ENCODE measurements at regions not wholly inside any gene's neighbourhood (a gene's known extent, or its start where the extent isn't known, plus 50 kb on each side); places are given as distances from the start of the nearest gene placed in this dataset.

- Histone ChIP-seq H3K9me3 (ENCODE audit: control insufficient read depth, insufficient read depth, low read length) (no peaks in the 10 kb centered on the region), H3K36me3 (ENCODE audit: insufficient read depth, low read length) (no peaks in the 10 kb centered on the region), H3K9ac (ENCODE audit: low read depth, low read length) (no peak overlapping the region), H3K4me1 (ENCODE audit: insufficient read depth, low read length) (no peaks in the 10 kb centered on the region)
Observed at GRCh38 chr15:95662638-95663037, 667.9 kb upstream of the NR2F2 start.

GRCh38 chr15:95663156-95664100, 667.1 kb upstream of the NR2F2 start:
- Histone ChIP-seq H3K36me3 (ENCODE audit: insufficient read depth, low read length) (no peaks in the 10 kb centered on the region), H3K9ac (ENCODE audit: low read depth, low read length) (no peak overlapping the region), H3K9me3 (ENCODE audit: control insufficient read depth, insufficient read depth, low read length) (no peaks in the 10 kb centered on the region), H3K4me1 (ENCODE audit: insufficient read depth, low read length) (no peaks in the 10 kb centered on the region)

GRCh38 chr15:95664450-95664849, 666.0 kb upstream of the NR2F2 start:
- Histone ChIP-seq H3K36me3 (ENCODE audit: insufficient read depth, low read length) (no peaks in the 10 kb centered on the region), H3K9me3 (ENCODE audit: control insufficient read depth, insufficient read depth, low read length) (no peaks in the 10 kb centered on the region), H3K9ac (ENCODE audit: low read depth, low read length) (no peak overlapping the region), H3K4me1 (ENCODE audit: insufficient read depth, low read length) (no peaks in the 10 kb centered on the region)

- Histone ChIP-seq H3K4me1 (ENCODE audit: insufficient read depth, low read length) (no peaks in the 10 kb centered on the region), H3K36me3 (ENCODE audit: insufficient read depth, low read length) (no peaks in the 10 kb centered on the region), H3K9ac (ENCODE audit: low read depth, low read length) (no peak overlapping the region), H3K9me3 (ENCODE audit: control insufficient read depth, insufficient read depth, low read length) (no peaks in the 10 kb centered on the region)
Observed at GRCh38 chr15:95669146-95669922, 661.2 kb upstream of the NR2F2 start.

GRCh38 chr15:95674031-95674430, 656.5 kb upstream of the NR2F2 start:
- Histone ChIP-seq H3K4me1 (ENCODE audit: insufficient read depth, low read length) (no peaks in the 10 kb centered on the region), H3K9ac (ENCODE audit: low read depth, low read length) (no peak overlapping the region), H3K9me3 (ENCODE audit: control insufficient read depth, insufficient read depth, low read length) (no peaks in the 10 kb centered on the region), H3K36me3 (ENCODE audit: insufficient read depth, low read length) (no peaks in the 10 kb centered on the region)

- no peaks in the 10 kb centered on the region for H3K4me1 ChIP-seq (ENCODE audit: insufficient read depth, low read length)
- no peak overlapping the region for H3K9ac ChIP-seq (ENCODE audit: low read depth, low read length)
- no peaks in the 10 kb centered on the region for H3K9me3 ChIP-seq (ENCODE audit: control insufficient read depth, insufficient read depth, low read length)
- H3K36me3 ChIP-seq (ENCODE audit: insufficient read depth, low read length) = no peaks in the 10 kb centered on the region
Observed at GRCh38 chr15:95676500-95676899, 654.0 kb upstream of the NR2F2 start.

GRCh38 chr15:95679847-95680582, 650.5 kb upstream of the NR2F2 start:
- H3K4me1 ChIP-seq (ENCODE audit: insufficient read depth, low read length) = no peaks in the 10 kb centered on the region
- no peak overlapping the region for H3K9ac ChIP-seq (ENCODE audit: low read depth, low read length)
- H3K9me3 ChIP-seq (ENCODE audit: control insufficient read depth, insufficient read depth, low read length) = no peaks in the 10 kb centered on the region
- no peaks in the 10 kb centered on the region for H3K36me3 ChIP-seq (ENCODE audit: insufficient read depth, low read length)

- Histone ChIP-seq H3K36me3 (ENCODE audit: insufficient read depth, low read length) (no peaks in the 10 kb centered on the region), H3K9ac (ENCODE audit: low read depth, low read length) (no peak overlapping the region), H3K4me1 (ENCODE audit: insufficient read depth, low read length) (no peaks in the 10 kb centered on the region), H3K9me3 (ENCODE audit: control insufficient read depth, insufficient read depth, low read length) (no peaks in the 10 kb centered on the region)
Observed at GRCh38 chr15:95680728-95681127, 649.8 kb upstream of the NR2F2 start.

- no peaks in the 10 kb centered on the region for H3K4me1 ChIP-seq (ENCODE audit: insufficient read depth, low read length)
- no peak overlapping the region for H3K9ac ChIP-seq (ENCODE audit: low read depth, low read length)
- H3K36me3 ChIP-seq (ENCODE audit: insufficient read depth, low read length) = no peaks in the 10 kb centered on the region
- no peaks in the 10 kb centered on the region for H3K9me3 ChIP-seq (ENCODE audit: control insufficient read depth, insufficient read depth, low read length)
Observed at GRCh38 chr15:95681836-95682544, 648.5 kb upstream of the NR2F2 start.

GRCh38 chr15:95684126-95684525, 646.4 kb upstream of the NR2F2 start:
- Histone ChIP-seq H3K4me1 (ENCODE audit: insufficient read depth, low read length) (no peaks in the 10 kb centered on the region), H3K9ac (ENCODE audit: low read depth, low read length) (no peak overlapping the region), H3K36me3 (ENCODE audit: insufficient read depth, low read length) (no peaks in the 10 kb centered on the region), H3K9me3 (ENCODE audit: control insufficient read depth, insufficient read depth, low read length) (no peaks in the 10 kb centered on the region)

- no peaks in the 10 kb centered on the region for H3K36me3 ChIP-seq (ENCODE audit: insufficient read depth, low read length)
Observed at GRCh38 chr15:95684693-95685115, 645.8 kb upstream of the NR2F2 start.

GRCh38 chr15:95687061-95687460, 643.4 kb upstream of the NR2F2 start:
- no peaks in the 10 kb centered on the region for H3K4me1 ChIP-seq (ENCODE audit: insufficient read depth, low read length)
- no peak overlapping the region for H3K9ac ChIP-seq (ENCODE audit: low read depth, low read length)
- 0 out of 2 replicates have a peak, but pooled peaks cover 3% of the 10 kb centered on the region for H3K9me3 ChIP-seq (ENCODE audit: control insufficient read depth, insufficient read depth, low read length)
- no peaks in the 10 kb centered on the region for H3K36me3 ChIP-seq (ENCODE audit: insufficient read depth, low read length)

More at GRCh38 chr15:95684693-95685115, 645.8 kb upstream of the NR2F2 start:
- no peaks in the 10 kb centered on the region for H3K4me1 ChIP-seq (ENCODE audit: insufficient read depth, low read length)
- H3K9me3 ChIP-seq (ENCODE audit: control insufficient read depth, insufficient read depth, low read length) = no peaks in the 10 kb centered on the region
- no peak overlapping the region for H3K9ac ChIP-seq (ENCODE audit: low read depth, low read length)

GRCh38 chr15:95687686-95688085, 642.8 kb upstream of the NR2F2 start:
- Histone ChIP-seq H3K9me3 (ENCODE audit: control insufficient read depth, insufficient read depth, low read length) (0 out of 2 replicates have a peak, but pooled peaks cover 3% of the 10 kb centered on the region), H3K4me1 (ENCODE audit: insufficient read depth, low read length) (no peaks in the 10 kb centered on the region), H3K36me3 (ENCODE audit: insufficient read depth, low read length) (no peaks in the 10 kb centered on the region), H3K9ac (ENCODE audit: low read depth, low read length) (no peak overlapping the region)
